GM12892 (cell line): ENCODE measurements at regions not wholly inside any gene's neighbourhood (a gene's known extent, or its start where the extent isn't known, plus 50 kb on each side); places are given as distances from the start of the nearest gene placed in this dataset.

Source experiments
- POLR2A ChIP-seq: IDR thresholded peaks from 2 replicates; pipeline ENCODE4 v1.6.1; 2011; ENCODE audit warnings: low read depth, low read length, control low read depth
- POLR2AphosphoS5 ChIP-seq: IDR thresholded peaks from 2 replicates; pipeline ENCODE4 v1.6.1; 2011; ENCODE audit warnings: low read depth, low read length, control low read depth
- TAF1 ChIP-seq: IDR thresholded peaks from 2 replicates; pipeline ENCODE4 v1.6.1; 2011; ENCODE audit warnings: low read depth, mild to moderate bottlenecking, control low read depth, low read length, borderline replicate concordance

DNA sequence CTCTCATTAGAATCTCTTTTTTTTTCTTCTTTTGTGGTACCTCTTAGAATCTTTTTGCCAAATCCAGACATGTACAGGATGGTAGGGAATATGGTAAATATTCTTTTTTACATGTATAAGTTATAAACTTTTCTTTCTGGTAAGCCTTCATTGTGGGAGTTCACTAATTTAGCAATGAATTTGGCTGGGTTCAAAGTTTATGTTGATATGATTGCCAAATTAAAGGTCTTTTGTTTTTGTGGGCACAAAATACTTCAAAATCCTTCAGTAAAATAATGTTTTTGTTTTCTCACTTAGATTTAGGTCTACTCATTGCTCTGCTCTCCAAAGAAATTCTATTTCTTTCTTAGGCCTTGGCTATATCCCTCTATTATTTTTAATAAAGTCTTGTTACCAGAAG is 1405.9 kb upstream of the ALCAM start:
- TF ChIP-seq POLR2A (no peak), TAF1 (no peak), POLR2AphosphoS5 (no peak)
